OCI-LY7 (cell line): ENCODE measurements at regions not wholly inside any gene's neighbourhood (a gene's known extent, or its start where the extent isn't known, plus 50 kb on each side); places are given as distances from the start of the nearest gene placed in this dataset.

Experiments used
- EZH2phosphoT487 ChIP-seq: fragments of 200-600 bp; sonication (generic); IDR thresholded peaks from 2 replicates; pipeline ENCODE4 v1.6.1; 2018; ENCODE audit warnings: low read depth, borderline replicate concordance, mild to moderate bottlenecking, mixed run types, antibody characterized with exemption, low read length, moderate library complexity, mixed read lengths
- TF ChIP-seq, protein P1 (sequence below): fragments of 200-600 bp; sonication (generic); conservative IDR thresholded peaks from 2 replicates; pipeline ENCODE4 v1.5.1; 2014; ENCODE audit warnings: mild to moderate bottlenecking, antibody characterized with exemption, low read length, moderate library complexity, mixed read lengths

DNA sequence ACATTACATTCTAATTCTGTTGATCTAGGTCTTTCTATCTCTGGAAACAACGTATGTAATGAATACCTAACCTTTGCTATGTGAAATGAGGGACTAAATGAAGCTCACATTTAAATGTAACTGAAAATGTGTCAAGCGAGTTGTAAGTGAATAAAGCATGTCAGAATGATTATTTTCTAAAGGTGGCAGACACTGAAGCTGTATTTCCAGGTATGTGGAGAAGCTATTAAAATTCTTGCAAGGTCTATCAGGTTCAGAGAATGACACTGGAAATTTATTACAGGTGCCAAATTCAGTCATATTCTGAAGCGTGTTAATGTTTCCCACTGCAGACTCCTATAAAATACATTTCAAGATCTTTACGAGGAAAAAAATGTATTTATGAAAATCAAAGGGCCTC lies 641.4 kb downstream of the RPS29 start:
- TF ChIP-seq, protein P1, sequence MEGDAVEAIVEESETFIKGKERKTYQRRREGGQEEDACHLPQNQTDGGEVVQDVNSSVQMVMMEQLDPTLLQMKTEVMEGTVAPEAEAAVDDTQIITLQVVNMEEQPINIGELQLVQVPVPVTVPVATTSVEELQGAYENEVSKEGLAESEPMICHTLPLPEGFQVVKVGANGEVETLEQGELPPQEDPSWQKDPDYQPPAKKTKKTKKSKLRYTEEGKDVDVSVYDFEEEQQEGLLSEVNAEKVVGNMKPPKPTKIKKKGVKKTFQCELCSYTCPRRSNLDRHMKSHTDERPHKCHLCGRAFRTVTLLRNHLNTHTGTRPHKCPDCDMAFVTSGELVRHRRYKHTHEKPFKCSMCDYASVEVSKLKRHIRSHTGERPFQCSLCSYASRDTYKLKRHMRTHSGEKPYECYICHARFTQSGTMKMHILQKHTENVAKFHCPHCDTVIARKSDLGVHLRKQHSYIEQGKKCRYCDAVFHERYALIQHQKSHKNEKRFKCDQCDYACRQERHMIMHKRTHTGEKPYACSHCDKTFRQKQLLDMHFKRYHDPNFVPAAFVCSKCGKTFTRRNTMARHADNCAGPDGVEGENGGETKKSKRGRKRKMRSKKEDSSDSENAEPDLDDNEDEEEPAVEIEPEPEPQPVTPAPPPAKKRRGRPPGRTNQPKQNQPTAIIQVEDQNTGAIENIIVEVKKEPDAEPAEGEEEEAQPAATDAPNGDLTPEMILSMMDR: no peak
- TF ChIP-seq EZH2phosphoT487: no peak
